Hepatocyte (in vitro differentiated cells): ENCODE measurements at regions not wholly inside any gene's neighbourhood (a gene's known extent, or its start where the extent isn't known, plus 50 kb on each side); places are given as distances from the start of the nearest gene placed in this dataset.

ENCODE experiments used
- EZH2 ChIP-seq: fragments of 200-600 bp; sonication (generic); IDR thresholded peaks from 2 replicates; pipeline ENCODE4 v1.6.1; 2016; ENCODE audit warnings: antibody characterized with exemption, mild to moderate bottlenecking, borderline replicate concordance
- EZH2phosphoT487 ChIP-seq: fragments of 200-600 bp; sonication (generic); IDR thresholded peaks from one replicate; pipeline ENCODE4 v1.6.1; 2018; ENCODE audit warnings: antibody characterized with exemption, mild to moderate bottlenecking, low read depth, moderate library complexity; ENCODE audit not compliant: unreplicated experiment, severe bottlenecking
- TF ChIP-seq, protein P1 (sequence below): fragments of 200-600 bp; sonication (generic); IDR thresholded peaks from 2 replicates; pipeline ENCODE4 v1.5.1; 2016; ENCODE audit warnings: antibody characterized with exemption, mild to moderate bottlenecking; ENCODE audit not compliant: poor library complexity

DNA sequence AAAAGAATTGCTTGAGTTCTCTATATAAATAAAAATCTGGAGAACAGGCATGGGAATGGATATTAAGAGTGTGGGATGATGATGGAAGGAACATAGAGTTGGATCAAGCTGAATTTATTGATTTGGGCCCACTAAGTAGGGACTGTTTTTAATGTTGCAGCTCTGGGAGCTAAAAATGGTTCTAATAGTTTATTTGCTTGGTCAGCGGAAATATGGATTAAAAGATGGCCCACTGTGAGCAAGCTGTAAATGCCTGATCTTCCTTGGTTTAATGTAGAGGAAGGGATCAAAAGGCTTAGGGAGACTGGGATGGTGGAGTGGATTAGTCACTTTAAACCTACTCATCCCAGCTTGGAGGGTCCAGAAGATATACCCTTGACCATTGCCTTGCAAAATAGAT lies 429.4 kb upstream of the NXPH2 start:
- TF ChIP-seq, protein P1, sequence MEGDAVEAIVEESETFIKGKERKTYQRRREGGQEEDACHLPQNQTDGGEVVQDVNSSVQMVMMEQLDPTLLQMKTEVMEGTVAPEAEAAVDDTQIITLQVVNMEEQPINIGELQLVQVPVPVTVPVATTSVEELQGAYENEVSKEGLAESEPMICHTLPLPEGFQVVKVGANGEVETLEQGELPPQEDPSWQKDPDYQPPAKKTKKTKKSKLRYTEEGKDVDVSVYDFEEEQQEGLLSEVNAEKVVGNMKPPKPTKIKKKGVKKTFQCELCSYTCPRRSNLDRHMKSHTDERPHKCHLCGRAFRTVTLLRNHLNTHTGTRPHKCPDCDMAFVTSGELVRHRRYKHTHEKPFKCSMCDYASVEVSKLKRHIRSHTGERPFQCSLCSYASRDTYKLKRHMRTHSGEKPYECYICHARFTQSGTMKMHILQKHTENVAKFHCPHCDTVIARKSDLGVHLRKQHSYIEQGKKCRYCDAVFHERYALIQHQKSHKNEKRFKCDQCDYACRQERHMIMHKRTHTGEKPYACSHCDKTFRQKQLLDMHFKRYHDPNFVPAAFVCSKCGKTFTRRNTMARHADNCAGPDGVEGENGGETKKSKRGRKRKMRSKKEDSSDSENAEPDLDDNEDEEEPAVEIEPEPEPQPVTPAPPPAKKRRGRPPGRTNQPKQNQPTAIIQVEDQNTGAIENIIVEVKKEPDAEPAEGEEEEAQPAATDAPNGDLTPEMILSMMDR = no peak
- TF ChIP-seq EZH2 = no peak
- no peak for TF ChIP-seq EZH2phosphoT487
